B cell (primary cell): ENCODE measurements at regions not wholly inside any gene's neighbourhood (a gene's known extent, or its start where the extent isn't known, plus 50 kb on each side); places are given as distances from the start of the nearest gene placed in this dataset.
"Not testable (repeated sequence)": the region's sequence is repeated elsewhere in the genome, so short reads cannot be mapped to it uniquely, and the experiment has no call there.

Source experiments
- ATAC-seq: fragments of 200-7000 bp; cut with Tn5 transposase; one replicate; pipeline ENCODE4 v1.10.0; 2021; ENCODE audit warnings: low read depth, mild to moderate bottlenecking, moderate number of reproducible peaks, moderate library complexity
- CTCF ChIA-PET: fragments of 350-600 bp; sonication (Branson Sonifier 250); formaldehyde crosslinking; loops from one replicate; lab custom pipeline; 2021; ENCODE audit warnings: antibody characterized with exemption, inconsistent platforms; lab: Charles Lee
- POLR2A ChIA-PET: fragments of 350-600 bp; sonication (Branson Sonifier 250); formaldehyde crosslinking; loops from one replicate; lab custom pipeline; 2021; ENCODE audit warnings: antibody characterized with exemption; lab: Charles Lee
- DNase-seq: peaks from one replicate; pipeline ENCODE4 v3.0.0; 2013
- H2AFZ ChIP-seq: 2 replicates; pipeline ENCODE4 v1.6.1; 2012; ENCODE audit warnings: mild to moderate bottlenecking, low read depth, low read length; ENCODE audit not compliant: insufficient read depth, poor library complexity, severe bottlenecking
- H3K27ac ChIP-seq, 2 donors: 1 replicate in 1 of 2; 2 replicates in 1 of 2; pipeline ENCODE4 v1.5.1; 2012 to 2013; ENCODE audit warnings: low read length in 2 of 2, mild to moderate bottlenecking in 2 of 2, moderate library complexity in 1 of 2
- H3K27me3 ChIP-seq, 4 experiments: fragments of 200-600 bp in 1 of 4; sonication (generic) in 1 of 4; replicated peaks in 1 of 4; 1 replicate in 2 of 4; 2 replicates in 2 of 4; pipeline versions ENCODE4 v1.6.1 to v1.7.0; 2013 to 2016; ENCODE audit warnings: low read length in 3 of 4, mild to moderate bottlenecking in 2 of 4, mixed read lengths in 1 of 4, moderate library complexity in 1 of 4; ENCODE audit not compliant: insufficient read depth in 4 of 4, control insufficient read depth in 3 of 4; ENCODE audit errors: control extremely low read depth in 1 of 4
- H3K36me3 ChIP-seq, 2 experiments: replicated peaks in 1 of 2; 1 replicate in 1 of 2; 2 replicates in 1 of 2; pipeline versions ENCODE4 v1.6.1 to v1.7.1; 2013; ENCODE audit warnings: low read length in 1 of 2; ENCODE audit not compliant: insufficient read depth in 2 of 2, control insufficient read depth in 1 of 2; ENCODE audit errors: control extremely low read depth in 1 of 2, extremely low read depth in 1 of 2
- H3K4me1 ChIP-seq, 2 donors: fragments of 200-600 bp in 1 of 2; sonication (generic) in 1 of 2; 1 replicate in 1 of 2; 2 replicates in 1 of 2; pipeline versions ENCODE4 v1.5.1 to v1.6.1; 2013 to 2017; ENCODE audit warnings: low read length in 2 of 2; ENCODE audit not compliant: control insufficient read depth in 2 of 2, insufficient read depth in 2 of 2
- H3K4me2 ChIP-seq: replicated peaks from 2 replicates; pipeline ENCODE3; 2012; ENCODE audit warnings: mild to moderate bottlenecking, low read depth, low read length; ENCODE audit not compliant: poor library complexity, severe bottlenecking
- H3K4me3 ChIP-seq, 5 experiments: fragments of 200-600 bp in 1 of 5; sonication (generic) in 1 of 5; 1 replicate in 3 of 5; 2 replicates in 2 of 5; pipeline versions ENCODE4 v1.5.1 to v1.7.0; 2011 to 2016; ENCODE audit warnings: low read length in 4 of 5, mild to moderate bottlenecking in 4 of 5, low read depth in 2 of 5, control low read depth in 1 of 5, moderate library complexity in 1 of 5; ENCODE audit not compliant: insufficient read depth in 1 of 5; ENCODE audit errors: control extremely low read depth in 1 of 5, extremely low read depth in 1 of 5
- H3K79me2 ChIP-seq: fragments of 200-600 bp; sonication (generic); one replicate; pipeline ENCODE4 v1.6.0; 2016; ENCODE audit warnings: low read length; ENCODE audit not compliant: control insufficient read depth, insufficient read depth
- H3K9ac ChIP-seq: fragments of 200-600 bp; sonication (generic); 2 replicates; pipeline ENCODE4 v1.6.1; 2017; ENCODE audit warnings: mild to moderate bottlenecking, low read length, moderate library complexity
- H3K9me3 ChIP-seq, 3 donors: one replicate each; pipeline versions ENCODE4 v1.6.1 to v1.7.1; 2013; ENCODE audit warnings: low read length in 2 of 3; ENCODE audit not compliant: control insufficient read depth in 2 of 3, insufficient read depth in 1 of 3; ENCODE audit errors: control extremely low read depth in 1 of 3
- H4K20me1 ChIP-seq: 2 replicates; pipeline ENCODE4 v1.6.0; 2012; ENCODE audit warnings: mild to moderate bottlenecking, low read length; ENCODE audit not compliant: insufficient read depth, control insufficient read depth, poor library complexity, severe bottlenecking
- H3K27ac Mint-ChIP-seq: one replicate; pipeline ENCODE4 v1.8.0; 2021; ENCODE audit warnings: mixed read lengths
- H3K27me3 Mint-ChIP-seq: one replicate; pipeline ENCODE4 v1.8.0; 2021; ENCODE audit warnings: mixed read lengths
- H3K4me1 Mint-ChIP-seq: one replicate; pipeline ENCODE4 v1.8.0; 2021; ENCODE audit warnings: mixed read lengths
- H3K4me3 Mint-ChIP-seq: one replicate; pipeline ENCODE4 v1.8.0; 2021; ENCODE audit warnings: mixed read lengths
- H3K9me3 Mint-ChIP-seq: one replicate; pipeline ENCODE4 v1.8.0; 2022; ENCODE audit warnings: mixed read lengths; ENCODE audit not compliant: insufficient read depth
- CTCF ChIP-seq: fragments of 200-600 bp; IDR thresholded peaks from one replicate; pipeline ENCODE4 v1.8.0; 2022; ENCODE audit warnings: antibody characterized with exemption, mild to moderate bottlenecking
- EZH2 ChIP-seq: IDR thresholded peaks from 2 replicates; pipeline ENCODE4 v1.6.1; 2012; ENCODE audit warnings: borderline replicate concordance, low read depth, mild to moderate bottlenecking, moderate library complexity, low read length; ENCODE audit not compliant: insufficient read depth, poor library complexity, severe bottlenecking
- WGBS: methylation state at CpG from one replicate; pipeline ENCODE4 v1.1.5; 2013; ENCODE audit warnings: missing lambda C conversion rate; ENCODE audit not compliant: insufficient coverage; 5-methylcytosine and 5-hydroxymethylcytosine counted together
- intact Hi-C: fragments of 100-400 bp; cut with micrococcal nuclease; formaldehyde crosslinking; loops from one replicate; pipeline ENCODE4 v1.10.0; 2022

GRCh38 chr18:41870817-41871216, 84.2 kb upstream of the PIK3C3 start:
- Mint-ChIP-seq H3K4me1 (no peaks in the 10 kb centered on the region), H3K27ac (no peak overlapping the region), H3K9me3 (no peaks in the 10 kb centered on the region), H3K27me3 (no peaks in the 10 kb centered on the region), H3K4me3 (no peak overlapping the region)
- no peaks in the 10 kb centered on the region for H3K79me2 ChIP-seq
- H3K9ac ChIP-seq, result no peak overlapping the region
- H2AFZ ChIP-seq, result no peak overlapping the region
- TF ChIP-seq CTCF (no peak), EZH2 (no peak)
- no peaks in the 10 kb centered on the region for H3K27me3 ChIP-seq
- no peaks in the 10 kb centered on the region for H3K36me3 ChIP-seq
- POLR2A ChIA-PET, result no interaction called here
- ATAC-seq (no peak), DNase-seq (no peak)
- no peak overlapping the region for H3K4me2 ChIP-seq
- no peak overlapping the region for H3K4me3 ChIP-seq
- intact Hi-C loops, result no loop called here
- no peaks in the 10 kb centered on the region for H3K9me3 ChIP-seq
- no peaks in the 10 kb centered on the region for H4K20me1 ChIP-seq
- no peak overlapping the region for H3K27ac ChIP-seq
- H3K4me1 ChIP-seq, result no peaks in the 10 kb centered on the region
- CTCF ChIA-PET, result no interaction called here

- no peaks in the 10 kb centered on the region for H3K9me3 Mint-ChIP-seq
- POLR2A ChIA-PET, result no interaction called here
- H3K27ac ChIP-seq, result no peak overlapping the region
- H3K4me2 ChIP-seq, result no peak overlapping the region
- no peaks in the 10 kb centered on the region for H3K36me3 ChIP-seq
- intact Hi-C loops, result no loop called here
- H3K27me3 Mint-ChIP-seq, result no peaks in the 10 kb centered on the region
- no peaks in the 10 kb centered on the region for H3K27me3 ChIP-seq
- no peak overlapping the region for H3K4me3 Mint-ChIP-seq
- no peaks in the 10 kb centered on the region for H3K4me1 Mint-ChIP-seq
- ATAC-seq (no peak), DNase-seq (no peak)
- no peaks in the 10 kb centered on the region for H3K9me3 ChIP-seq
- no peaks in the 10 kb centered on the region for H3K79me2 ChIP-seq
- H2AFZ ChIP-seq, result no peak overlapping the region
- CTCF ChIA-PET, result no interaction called here
- H3K9ac ChIP-seq, result no peak overlapping the region
- H3K4me3 ChIP-seq, result no peak overlapping the region
- H4K20me1 ChIP-seq, result no peaks in the 10 kb centered on the region
- no peaks in the 10 kb centered on the region for H3K4me1 ChIP-seq
- H3K27ac Mint-ChIP-seq, result no peak overlapping the region
- no peak for TF ChIP-seq EZH2
- no peak for TF ChIP-seq CTCF
- no CpG with 5 or more reads among the region's 2 CpGs for WGBS
These were observed 84.8 kb upstream of the PIK3C3 start for GRCh38 chr18:41870191-41870590.

- H2AFZ ChIP-seq, H3K4me3 Mint-ChIP-seq, H3K4me1 Mint-ChIP-seq, DNase-seq, H3K27ac ChIP-seq, H3K9ac ChIP-seq, H3K27me3 ChIP-seq, H3K79me2 ChIP-seq, H3K9me3 Mint-ChIP-seq, H4K20me1 ChIP-seq, ATAC-seq, CTCF ChIA-PET, POLR2A ChIA-PET, H3K4me1 ChIP-seq, H3K36me3 ChIP-seq, H3K27ac Mint-ChIP-seq, intact Hi-C loops, H3K9me3 ChIP-seq, H3K4me2 ChIP-seq, H3K4me3 ChIP-seq, H3K27me3 Mint-ChIP-seq: not testable (repeated sequence)
- WGBS, result 94% methylated on average over 17 of the region's 27 CpGs
These were observed 89.2 kb upstream of the PIK3C3 start for GRCh38 chr18:41865796-41866195.
